A673 (cell line): ENCODE measurements at regions not wholly inside any gene's neighbourhood (a gene's known extent, or its start where the extent isn't known, plus 50 kb on each side); places are given as distances from the start of the nearest gene placed in this dataset.

Source experiments
- BruUV-seq: library from RNA; stranded (reverse); fragments of 400-500 nt; replicated peaks from 2 replicates; lab custom pipeline; 2021; lab: Mats Ljungman, UMichigan
- CTCF ChIA-PET: fragments of 300-600 bp; sonication (Branson Sonifier 250); formaldehyde crosslinking; loops from one replicate; lab custom pipeline; 2022; ENCODE audit warnings: antibody characterized with exemption; lab: Charles Lee
- POLR2A ChIA-PET: fragments of 300-600 bp; sonication (Branson Sonifier 250); formaldehyde crosslinking; loops from one replicate; lab custom pipeline; 2022; ENCODE audit warnings: antibody characterized with exemption; ENCODE audit not compliant: low non-redundant PET; lab: Charles Lee
- DNase-seq: peaks from one replicate; pipeline ENCODE4 v3.0.0-alpha.2; 2015; ENCODE audit warnings: low spot score
- H3K27ac ChIP-seq: fragments of 200-600 bp; sonication (generic); 2 replicates; pipeline ENCODE4 v1.5.1; 2016; ENCODE audit warnings: mixed run types, low read depth, mild to moderate bottlenecking, mixed read lengths, antibody characterized with exemption, low read length; ENCODE audit not compliant: poor library complexity, severe bottlenecking
- H3K27me3 ChIP-seq: fragments of 200-600 bp; sonication (generic); replicated peaks from 2 replicates; pipeline ENCODE4 v1.6.1; 2017; ENCODE audit warnings: mixed run types, low read depth, mild to moderate bottlenecking, mixed read lengths, antibody characterized with exemption, low read length; ENCODE audit not compliant: insufficient read depth, poor library complexity
- H3K36me3 ChIP-seq: fragments of 200-600 bp; sonication (generic); 2 replicates; pipeline ENCODE4 v1.6.1; 2016; ENCODE audit warnings: mixed run types, mild to moderate bottlenecking, mixed read lengths, antibody characterized with exemption, low read length; ENCODE audit not compliant: insufficient read depth, poor library complexity, severe bottlenecking
- H3K4me1 ChIP-seq: fragments of 200-600 bp; sonication (generic); 2 replicates; pipeline ENCODE4 v1.6.1; 2017; ENCODE audit warnings: mixed run types, mild to moderate bottlenecking, mixed read lengths, antibody characterized with exemption, low read length; ENCODE audit not compliant: insufficient read depth, poor library complexity, severe bottlenecking
- H3K4me3 ChIP-seq: fragments of 200-600 bp; sonication (generic); 2 replicates; pipeline ENCODE4 v1.5.1; 2016; ENCODE audit warnings: low read depth, mixed run types, mild to moderate bottlenecking, mixed read lengths, low read length; ENCODE audit not compliant: poor library complexity, severe bottlenecking
- H3K9me3 ChIP-seq: fragments of 200-600 bp; sonication (generic); 2 replicates; pipeline ENCODE4 v1.6.1; 2016; ENCODE audit warnings: mixed run types, low read depth, mild to moderate bottlenecking, mixed read lengths, antibody characterized with exemption, low read length; ENCODE audit not compliant: poor library complexity, severe bottlenecking
- EZH2 ChIP-seq: fragments of 200-600 bp; sonication (generic); IDR thresholded peaks from 2 replicates; pipeline ENCODE4 v1.6.1; 2017; ENCODE audit warnings: borderline replicate concordance, low read depth, mild to moderate bottlenecking, mixed read lengths, antibody characterized with exemption, low read length; ENCODE audit not compliant: poor library complexity, severe bottlenecking
- intact Hi-C: fragments of 100-400 bp; cut with micrococcal nuclease; formaldehyde crosslinking; loops from one replicate; pipeline ENCODE4 v1.10.0; 2022; ENCODE audit not compliant: unreplicated experiment
- TF ChIP-seq, protein P1 (sequence below): fragments of 300-800, 200-600 bp; sonication (generic); conservative IDR thresholded peaks from 2 replicates; pipeline ENCODE4 v1.5.1; 2017; ENCODE audit warnings: low read depth, mild to moderate bottlenecking, antibody characterized with exemption, low read length, moderate library complexity, mixed read lengths

DNA sequence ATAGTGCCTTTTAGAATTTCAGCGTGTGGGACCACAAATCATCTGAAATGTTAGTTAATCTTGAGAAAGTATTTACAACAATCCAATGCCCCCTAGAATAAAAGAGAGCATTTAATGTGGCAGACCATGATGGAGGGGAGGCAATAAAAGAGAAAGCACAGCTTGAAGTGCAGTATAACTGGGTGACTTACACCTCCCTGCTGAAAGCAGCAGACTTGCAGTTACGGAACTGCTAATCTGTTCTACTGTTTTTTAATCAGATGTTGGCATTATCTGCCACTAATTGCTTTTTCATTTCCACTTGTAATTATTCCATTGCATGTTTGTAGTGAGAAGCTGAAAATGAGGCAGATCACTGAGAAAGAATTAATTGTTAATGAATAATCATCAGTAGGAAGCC lies 130.5 kb upstream of the ITGA4 start:
- ChIA-PET POLR2A (no interaction called here), CTCF (no interaction called here)
- no peaks in the 10 kb centered on the region for H3K4me1 ChIP-seq
- TF ChIP-seq EZH2, result no peak
- TF ChIP-seq, protein P1, sequence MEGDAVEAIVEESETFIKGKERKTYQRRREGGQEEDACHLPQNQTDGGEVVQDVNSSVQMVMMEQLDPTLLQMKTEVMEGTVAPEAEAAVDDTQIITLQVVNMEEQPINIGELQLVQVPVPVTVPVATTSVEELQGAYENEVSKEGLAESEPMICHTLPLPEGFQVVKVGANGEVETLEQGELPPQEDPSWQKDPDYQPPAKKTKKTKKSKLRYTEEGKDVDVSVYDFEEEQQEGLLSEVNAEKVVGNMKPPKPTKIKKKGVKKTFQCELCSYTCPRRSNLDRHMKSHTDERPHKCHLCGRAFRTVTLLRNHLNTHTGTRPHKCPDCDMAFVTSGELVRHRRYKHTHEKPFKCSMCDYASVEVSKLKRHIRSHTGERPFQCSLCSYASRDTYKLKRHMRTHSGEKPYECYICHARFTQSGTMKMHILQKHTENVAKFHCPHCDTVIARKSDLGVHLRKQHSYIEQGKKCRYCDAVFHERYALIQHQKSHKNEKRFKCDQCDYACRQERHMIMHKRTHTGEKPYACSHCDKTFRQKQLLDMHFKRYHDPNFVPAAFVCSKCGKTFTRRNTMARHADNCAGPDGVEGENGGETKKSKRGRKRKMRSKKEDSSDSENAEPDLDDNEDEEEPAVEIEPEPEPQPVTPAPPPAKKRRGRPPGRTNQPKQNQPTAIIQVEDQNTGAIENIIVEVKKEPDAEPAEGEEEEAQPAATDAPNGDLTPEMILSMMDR, result no peak
- H3K27ac ChIP-seq, result no peak overlapping the region
- H3K36me3 ChIP-seq, result no peaks in the 10 kb centered on the region
- H3K9me3 ChIP-seq, result no peaks in the 10 kb centered on the region
- intact Hi-C loops, result no loop called here
- H3K27me3 ChIP-seq, result no peaks in the 10 kb centered on the region
- no peak overlapping the region for H3K4me3 ChIP-seq
- DNase-seq, result no peak
- no TSS peak for BruUV-seq

DNA sequence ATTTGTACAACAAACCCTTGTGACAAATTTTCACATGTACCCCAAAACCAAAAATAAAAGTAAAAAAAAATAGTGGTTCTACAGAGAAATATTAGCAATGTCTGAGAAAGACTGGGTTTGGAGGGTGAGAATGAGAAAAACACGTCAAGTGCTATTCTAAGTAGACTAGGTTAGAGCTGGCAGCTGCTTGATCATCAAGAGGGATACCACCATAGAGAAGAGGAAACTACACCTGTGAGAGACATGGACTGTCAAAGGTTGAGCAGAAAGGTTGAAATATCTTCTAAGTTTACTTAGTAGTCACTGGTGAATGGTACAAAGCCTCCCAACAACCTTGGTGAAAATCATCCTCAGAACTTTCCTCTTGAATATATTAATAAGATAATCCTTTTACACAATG lies 126.9 kb upstream of the ITGA4 start:
- Histone ChIP-seq H3K27me3 (no peaks in the 10 kb centered on the region), H3K9me3 (no peaks in the 10 kb centered on the region), H3K27ac (no peak overlapping the region), H3K4me3 (no peak overlapping the region), H3K36me3 (no peaks in the 10 kb centered on the region), H3K4me1 (no peaks in the 10 kb centered on the region)
- no peak for DNase-seq
- TF ChIP-seq, protein P1, result no peak
- TF ChIP-seq EZH2, result no peak
- no TSS peak for BruUV-seq
- POLR2A ChIA-PET, result no interaction called here
- intact Hi-C loops, result no loop called here
- CTCF ChIA-PET, result no interaction called here

DNA sequence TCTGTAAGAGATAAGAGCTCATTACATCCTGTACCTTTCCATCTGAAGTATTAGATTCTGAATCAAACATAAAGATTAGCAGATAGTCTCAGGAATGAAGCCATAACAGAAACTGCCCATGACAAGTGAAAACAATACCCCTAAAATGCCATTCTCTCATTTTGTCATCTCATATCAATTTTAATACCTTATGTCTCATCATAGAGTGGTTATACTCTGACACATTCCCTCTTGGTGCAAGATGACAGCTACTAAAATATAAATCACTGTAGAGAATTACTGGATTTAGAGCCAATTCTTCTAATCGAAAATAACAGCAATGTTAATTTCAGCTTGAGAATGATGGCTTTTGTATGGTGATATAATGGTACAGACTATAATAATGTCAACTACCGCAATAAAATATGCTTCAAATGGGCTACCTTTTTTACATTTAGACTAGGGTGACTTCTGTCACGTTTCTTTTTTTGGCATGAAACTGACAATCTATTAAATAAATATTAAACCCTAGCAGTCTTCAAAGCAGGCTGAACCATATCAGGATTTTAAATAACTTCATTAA lies 125.1 kb upstream of the ITGA4 start:
- H3K4me3 ChIP-seq, result no peak overlapping the region
- no peak overlapping the region for H3K27ac ChIP-seq
- H3K9me3 ChIP-seq, result no peaks in the 10 kb centered on the region
- H3K36me3 ChIP-seq, result no peaks in the 10 kb centered on the region
- no TSS peak for BruUV-seq
- intact Hi-C loops, result no loop called here
- ChIA-PET POLR2A (no interaction called here), CTCF (no interaction called here)
- no peaks in the 10 kb centered on the region for H3K27me3 ChIP-seq
- TF ChIP-seq, protein P1, result no peak
- no peak for DNase-seq
- H3K4me1 ChIP-seq, result no peaks in the 10 kb centered on the region
